Transverse colon (tissue), 4 donors: ENCODE measurements at regions not wholly inside any gene's neighbourhood (a gene's known extent, or its start where the extent isn't known, plus 50 kb on each side); places are given as distances from the start of the nearest gene placed in this dataset.

Experiments used
- DNase-seq: peaks from one replicate; pipeline ENCODE4 v3.0.0-alpha.2; 2019
- H3K27ac ChIP-seq, 4 donors: fragments of 200-600 bp; sonication (generic); 2 replicates each; pipeline ENCODE4 v1.5.1; 2016 to 2018; ENCODE audit warnings: inconsistent platforms in 4 of 4
- H3K27me3 ChIP-seq: fragments of 200-600 bp; sonication (generic); 2 replicates; pipeline ENCODE4 v1.5.1; 2017; ENCODE audit warnings: inconsistent platforms
- H3K36me3 ChIP-seq, 4 donors: fragments of 200-600 bp; sonication (generic); 2 replicates each; pipeline ENCODE4 v1.5.1; 2017 to 2019; ENCODE audit warnings: inconsistent platforms in 4 of 4
- H3K4me1 ChIP-seq, 4 donors: fragments of 200-600 bp; sonication (generic); 2 replicates each; pipeline ENCODE4 v1.5.1; 2017 to 2020; ENCODE audit warnings: inconsistent platforms in 4 of 4
- H3K4me3 ChIP-seq, 4 donors: fragments of 200-600 bp; sonication (generic); 1 replicate in 1 of 4; 2 replicates in 3 of 4; pipeline versions ENCODE4 v1.5.1 to v1.6.1; 2017 to 2019; ENCODE audit warnings: inconsistent platforms in 4 of 4
- H3K9me3 ChIP-seq, 2 donors: fragments of 200-600 bp; sonication (generic); 2 replicates each; pipeline ENCODE4 v1.5.1; 2017 to 2019; ENCODE audit warnings: inconsistent platforms in 2 of 2
- CTCF ChIP-seq, 5 experiments: fragments of 200-600 bp in 3 of 5; fragments of 450-650 bp in 2 of 5; sonication (generic) in 3 of 5; IDR thresholded peaks; 1 replicate in 2 of 5; 2 replicates in 3 of 5; pipeline ENCODE4 v1.5.1; 2016 to 2017; ENCODE audit warnings: antibody characterized with exemption in 5 of 5, inconsistent platforms in 3 of 5, mild to moderate bottlenecking in 2 of 5, moderate library complexity in 1 of 5
- EP300 ChIP-seq: sonication (generic); formaldehyde crosslinking; IDR thresholded peaks from one replicate; pipeline ENCODE4 v1.6.1; 2017; ENCODE audit warnings: antibody characterized with exemption, low read depth
- POLR2A ChIP-seq: fragments of 450-650 bp; IDR thresholded peaks from one replicate; pipeline ENCODE4 v1.6.1; 2016; ENCODE audit warnings: antibody characterized with exemption, mild to moderate bottlenecking, moderate library complexity
- POLR2AphosphoS5 ChIP-seq, 3 donors: sonication (generic); formaldehyde crosslinking; IDR thresholded peaks; one replicate each; pipeline ENCODE4 v1.6.1; 2016; ENCODE audit warnings: antibody characterized with exemption in 3 of 3
- WGBS, 2 donors: methylation state at CpG; one replicate each; pipeline ENCODE4 v1.1.5; 2018; ENCODE audit warnings: low coverage in 1 of 2; 5-methylcytosine and 5-hydroxymethylcytosine counted together
- in situ Hi-C, 4 donors: fragments of 200-750 bp; cut with MboI; loops; one replicate each; pipeline versions ENCODE4 v1.15.0 to v1.15.1; 2017; ENCODE audit warnings: low sequenced_read_pairs in 3 of 4, low pct_ligation_motif_present in 1 of 4, low pct_unique_long_range_greater_than_20kb in 1 of 4
- intact Hi-C: fragments of 100-400 bp; cut with DNase I; formaldehyde crosslinking; loops from one replicate; pipeline ENCODE4 v1.15.1; 2023; ENCODE audit warnings: low total_unique reads

GRCh38 chr4:180805101-180805500, 1438.1 kb upstream of the TENM3 start:
- H3K27ac ChIP-seq = no peak overlapping the region
- H3K4me3 ChIP-seq = no peak overlapping the region
- TF ChIP-seq CTCF (IDR thresholded peaks at IDR 0.05) = no peak
- TF ChIP-seq POLR2AphosphoS5 (IDR thresholded peaks at IDR 0.05) = no peak
- no peak for TF ChIP-seq EP300
- no peak for TF ChIP-seq POLR2A
- no peaks in the 10 kb centered on the region for H3K9me3 ChIP-seq
- DNase-seq = no peak
- H3K36me3 ChIP-seq = no peaks in the 10 kb centered on the region
- WGBS, 2 donors = 77 to 79% methylated on average over 4 of the region's 4 CpGs
- no peaks in the 10 kb centered on the region for H3K27me3 ChIP-seq
- intact Hi-C loops = no loop called here
- in situ Hi-C loops = no loop called here
- no peaks in the 10 kb centered on the region for H3K4me1 ChIP-seq

- H3K4me1 ChIP-seq = no peaks in the 10 kb centered on the region
- H3K36me3 ChIP-seq = no peaks in the 10 kb centered on the region
- H3K27ac ChIP-seq = no peak overlapping the region
- no peak for TF ChIP-seq POLR2AphosphoS5 (IDR thresholded peaks at IDR 0.05)
- TF ChIP-seq POLR2A = no peak
- TF ChIP-seq CTCF (IDR thresholded peaks at IDR 0.05) = no peak
- no peak for TF ChIP-seq EP300
- intact Hi-C loops (no loop called here), in situ Hi-C loops (no loop called here)
- 50 to 65% methylated on average over 1 to 2 of the region's 2 CpGs for WGBS, 2 donors
- no peaks in the 10 kb centered on the region for H3K27me3 ChIP-seq
- H3K9me3 ChIP-seq = no peaks in the 10 kb centered on the region
- no peak for DNase-seq
- no peak overlapping the region for H3K4me3 ChIP-seq
Observed at GRCh38 chr4:180808862-180809261, 1434.3 kb upstream of the TENM3 start.

GRCh38 chr4:180809439-180809838, 1433.8 kb upstream of the TENM3 start:
- H3K27me3 ChIP-seq = no peaks in the 10 kb centered on the region
- TF ChIP-seq POLR2AphosphoS5 (IDR thresholded peaks at IDR 0.05) (no peak), POLR2A (no peak), EP300 (no peak), CTCF (IDR thresholded peaks at IDR 0.05) (no peak)
- no peak overlapping the region for H3K27ac ChIP-seq
- intact Hi-C loops = no loop called here
- WGBS, 2 donors = 79 to 92% methylated on average over 4 of the region's 4 CpGs
- no peaks in the 10 kb centered on the region for H3K36me3 ChIP-seq
- no peaks in the 10 kb centered on the region for H3K9me3 ChIP-seq
- no peak for DNase-seq
- in situ Hi-C loops = no loop called here
- H3K4me1 ChIP-seq = no peaks in the 10 kb centered on the region
- H3K4me3 ChIP-seq = no peak overlapping the region

GRCh38 chr4:180810581-180810980, 1432.6 kb upstream of the TENM3 start:
- Histone ChIP-seq H3K27ac (no peak overlapping the region), H3K27me3 (no peaks in the 10 kb centered on the region), H3K36me3 (no peaks in the 10 kb centered on the region), H3K4me3 (no peak overlapping the region), H3K9me3 (no peaks in the 10 kb centered on the region), H3K4me1 (no peaks in the 10 kb centered on the region)
- TF ChIP-seq POLR2A (no peak), POLR2AphosphoS5 (IDR thresholded peaks at IDR 0.05) (no peak), EP300 (no peak), CTCF (IDR thresholded peaks at IDR 0.05) (no peak)
- intact Hi-C loops (no loop called here), in situ Hi-C loops (no loop called here)
- 91 to 97% methylated on average over 1 of the region's 1 CpG for WGBS, 2 donors
- no peak for DNase-seq
